ENCODE measurements at regions not wholly inside any gene's neighbourhood (a gene's known extent, or its start where the extent isn't known, plus 50 kb on each side); places are given as distances from the start of the nearest gene placed in this dataset.
"Not testable (repeated sequence)": the region's sequence is repeated elsewhere in the genome, so short reads cannot be mapped to it uniquely, and the experiment has no call there.

DNA sequence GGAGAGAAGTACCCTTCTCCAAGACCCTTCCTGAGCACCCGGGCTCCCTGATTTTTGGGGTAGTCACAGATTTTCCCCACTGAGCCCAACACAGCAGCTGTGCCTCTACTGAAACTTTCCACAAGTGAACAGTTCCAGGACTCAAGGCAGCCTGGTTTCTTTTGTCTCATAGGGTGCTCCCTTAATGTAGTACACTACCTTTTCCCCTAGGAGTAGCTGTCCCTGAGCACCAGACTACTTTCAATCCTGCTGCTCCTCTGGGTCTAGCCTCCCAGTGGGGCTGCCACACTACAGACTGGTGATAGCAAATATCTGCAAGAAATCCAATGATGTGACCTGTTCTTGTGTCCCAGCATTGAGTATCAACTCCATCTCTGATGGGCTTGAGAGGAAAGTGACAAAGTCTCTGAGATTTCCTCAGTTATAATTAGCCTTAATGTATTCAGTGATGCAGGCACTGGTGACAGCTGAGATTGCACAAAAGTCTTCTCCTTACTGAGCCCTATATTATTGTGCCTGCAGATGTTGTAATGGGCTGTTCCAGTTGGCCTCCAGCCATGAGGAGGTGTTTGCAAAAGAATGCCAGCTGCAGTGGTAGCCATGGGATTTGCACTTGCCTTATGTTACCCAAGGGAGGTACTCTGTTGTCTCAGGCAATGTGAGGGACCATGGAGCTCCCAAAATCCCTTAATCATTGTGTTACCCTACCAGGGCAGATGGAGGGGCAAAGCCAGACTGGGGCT, 1802.5 kb downstream of the EFNA5 start (continued):
- TF ChIP-seq, protein P1, sequence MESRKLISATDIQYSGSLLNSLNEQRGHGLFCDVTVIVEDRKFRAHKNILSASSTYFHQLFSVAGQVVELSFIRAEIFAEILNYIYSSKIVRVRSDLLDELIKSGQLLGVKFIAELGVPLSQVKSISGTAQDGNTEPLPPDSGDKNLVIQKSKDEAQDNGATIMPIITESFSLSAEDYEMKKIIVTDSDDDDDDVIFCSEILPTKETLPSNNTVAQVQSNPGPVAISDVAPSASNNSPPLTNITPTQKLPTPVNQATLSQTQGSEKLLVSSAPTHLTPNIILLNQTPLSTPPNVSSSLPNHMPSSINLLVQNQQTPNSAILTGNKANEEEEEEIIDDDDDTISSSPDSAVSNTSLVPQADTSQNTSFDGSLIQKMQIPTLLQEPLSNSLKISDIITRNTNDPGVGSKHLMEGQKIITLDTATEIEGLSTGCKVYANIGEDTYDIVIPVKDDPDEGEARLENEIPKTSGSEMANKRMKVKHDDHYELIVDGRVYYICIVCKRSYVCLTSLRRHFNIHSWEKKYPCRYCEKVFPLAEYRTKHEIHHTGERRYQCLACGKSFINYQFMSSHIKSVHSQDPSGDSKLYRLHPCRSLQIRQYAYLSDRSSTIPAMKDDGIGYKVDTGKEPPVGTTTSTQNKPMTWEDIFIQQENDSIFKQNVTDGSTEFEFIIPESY (IDR thresholded peaks at IDR 0.05): no peak

GRCh38 chr5:105865834-105866233, 1804.9 kb downstream of the EFNA5 start:
- Histone ChIP-seq H3K4me1 (ENCODE audit: control insufficient read depth in 4 of 4, insufficient read depth in 4 of 4, low read length in 3 of 4) (no peaks in the 10 kb centered on the region), H3K9me3 (ENCODE audit: control insufficient read depth in 4 of 4, low read length in 3 of 4) (no peaks in the 10 kb centered on the region), H3K4me3 (ENCODE audit: low read depth in 1 of 3, low read length in 3 of 3) (no peak overlapping the region), H3K9ac (ENCODE audit: low read depth in 1 of 2, low read length in 2 of 2) (no peak overlapping the region), H3K27ac (ENCODE audit: low read depth in 1 of 2, low read length in 2 of 2) (no peak overlapping the region), H3K36me3 (ENCODE audit: control insufficient read depth in 4 of 4, insufficient read depth in 3 of 4, low read depth in 1 of 4, low read length in 3 of 4) (no peaks in the 10 kb centered on the region), H3K27me3 (ENCODE audit: control insufficient read depth in 4 of 4, insufficient read depth in 4 of 4, low read length in 3 of 4) (no peaks in the 10 kb centered on the region)
- WGBS: 88% methylated on average over 1 of the region's 1 CpG
- no peak for DNase-seq (ENCODE audit: low spot score)
- TF ChIP-seq FOXA1 (IDR thresholded peaks at IDR 0.05) (no peak), CTCF (IDR thresholded peaks at IDR 0.05; ENCODE audit: low read depth, low read length, missing input control) (no peak), GABPA (IDR thresholded peaks at IDR 0.05 in 1 of 2, conservative IDR thresholded peaks at IDR 0.05 in 1 of 2) (no peak)
- TF ChIP-seq, protein P1 (IDR thresholded peaks at IDR 0.05): no peak

DNA sequence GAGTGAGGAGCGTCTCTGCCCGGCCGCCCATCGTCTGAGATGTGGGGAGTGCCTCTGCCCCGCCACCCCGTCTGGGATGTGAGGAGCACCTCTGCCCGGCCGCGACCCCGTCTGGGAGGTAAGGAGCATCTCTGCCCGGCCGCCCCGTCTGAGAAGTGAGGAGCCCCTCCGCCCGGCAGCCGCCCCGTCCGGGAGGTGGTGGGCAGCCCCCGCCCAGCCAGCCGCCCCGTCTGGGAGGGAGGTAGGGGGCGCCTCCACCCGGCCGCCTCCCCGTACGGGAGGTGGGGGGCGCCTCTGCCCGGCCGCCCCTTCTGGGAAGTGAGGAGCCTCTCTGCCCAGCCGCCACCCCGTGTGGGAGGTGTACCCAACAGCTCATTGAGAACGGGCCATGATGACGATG, 1811.4 kb downstream of the EFNA5 start:
- not testable (repeated sequence) for H3K4me1 ChIP-seq (ENCODE audit: control insufficient read depth in 4 of 4, insufficient read depth in 4 of 4, low read length in 3 of 4); H3K9me3 ChIP-seq (ENCODE audit: control insufficient read depth in 4 of 4, low read length in 3 of 4); DNase-seq (ENCODE audit: low spot score); H3K27ac ChIP-seq (ENCODE audit: low read depth in 1 of 2, low read length in 2 of 2); H3K36me3 ChIP-seq (ENCODE audit: control insufficient read depth in 4 of 4, insufficient read depth in 3 of 4, low read depth in 1 of 4, low read length in 3 of 4); H3K4me3 ChIP-seq (ENCODE audit: low read depth in 1 of 3, low read length in 3 of 3); H3K9ac ChIP-seq (ENCODE audit: low read depth in 1 of 2, low read length in 2 of 2); H3K27me3 ChIP-seq (ENCODE audit: control insufficient read depth in 4 of 4, insufficient read depth in 4 of 4, low read length in 3 of 4)
- 95% methylated on average over 30 of the region's 33 CpGs for WGBS

GRCh38 chr5:105849701-105850100, 1821.0 kb downstream of the EFNA5 start:
- Histone ChIP-seq H3K9ac (ENCODE audit: low read depth in 1 of 2, low read length in 2 of 2) (no peak overlapping the region), H3K27me3 (ENCODE audit: control insufficient read depth in 4 of 4, insufficient read depth in 4 of 4, low read length in 3 of 4) (no peaks in the 10 kb centered on the region), H3K4me3 (ENCODE audit: low read depth in 1 of 3, low read length in 3 of 3) (no peak overlapping the region), H3K4me1 (ENCODE audit: control insufficient read depth in 4 of 4, insufficient read depth in 4 of 4, low read length in 3 of 4) (no peaks in the 10 kb centered on the region), H3K9me3 (ENCODE audit: control insufficient read depth in 4 of 4, low read length in 3 of 4) (no peaks in the 10 kb centered on the region), H3K36me3 (ENCODE audit: control insufficient read depth in 4 of 4, insufficient read depth in 3 of 4, low read depth in 1 of 4, low read length in 3 of 4) (no peaks in the 10 kb centered on the region), H3K27ac (ENCODE audit: low read depth in 1 of 2, low read length in 2 of 2) (no peak overlapping the region)
- WGBS: 54% methylated on average over 1 of the region's 1 CpG
- no peak for DNase-seq (ENCODE audit: low spot score)
- TF ChIP-seq, protein P2, sequence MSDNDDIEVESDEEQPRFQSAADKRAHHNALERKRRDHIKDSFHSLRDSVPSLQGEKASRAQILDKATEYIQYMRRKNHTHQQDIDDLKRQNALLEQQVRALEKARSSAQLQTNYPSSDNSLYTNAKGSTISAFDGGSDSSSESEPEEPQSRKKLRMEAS (IDR thresholded peaks at IDR 0.05): no peak
- no peak for TF ChIP-seq RAD21 (IDR thresholded peaks at IDR 0.05)
- no peak for TF ChIP-seq RXRA (IDR thresholded peaks at IDR 0.05)
- no peak for TF ChIP-seq HNF4A (conservative IDR thresholded peaks at IDR 0.05)
- TF ChIP-seq EGR1 (IDR thresholded peaks at IDR 0.05; ENCODE audit: low read depth in 2 of 2): no peak
- TF ChIP-seq HNF4G (IDR thresholded peaks at IDR 0.05): no peak
- TF ChIP-seq GABPA (IDR thresholded peaks at IDR 0.05 in 1 of 2, conservative IDR thresholded peaks at IDR 0.05 in 1 of 2): no peak
- no peak for TF ChIP-seq SP1 (IDR thresholded peaks at IDR 0.05)
- no peak for TF ChIP-seq FOXA1 (IDR thresholded peaks at IDR 0.05)
- no peak for TF ChIP-seq REST (IDR thresholded peaks at IDR 0.05)
- TF ChIP-seq, protein P3, sequence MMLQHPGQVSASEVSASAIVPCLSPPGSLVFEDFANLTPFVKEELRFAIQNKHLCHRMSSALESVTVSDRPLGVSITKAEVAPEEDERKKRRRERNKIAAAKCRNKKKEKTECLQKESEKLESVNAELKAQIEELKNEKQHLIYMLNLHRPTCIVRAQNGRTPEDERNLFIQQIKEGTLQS (IDR thresholded peaks at IDR 0.05): no peak
- no peak for TF ChIP-seq YY1 (IDR thresholded peaks at IDR 0.05)

Measured in liver (tissue), 8 donors.